HL-60 (cell line): ENCODE measurements at regions not wholly inside any gene's neighbourhood (a gene's known extent, or its start where the extent isn't known, plus 50 kb on each side); places are given as distances from the start of the nearest gene placed in this dataset.

Experiments
- DNase-seq, 2 experiments: peaks; one replicate each; pipeline ENCODE4 v3.0.0-alpha.2; 2010 to 2020; ENCODE audit warnings: low read depth in 1 of 2, low spot score in 1 of 2
- H3K27ac ChIP-seq: fragments of 250-450 bp; sonication (Bioruptor Pico); replicated peaks from 2 replicates; pipeline ENCODE4 v1.5.1; 2020; ENCODE audit warnings: mild to moderate bottlenecking, moderate library complexity
- H3K27me3 ChIP-seq: fragments of 250-450 bp; sonication (Bioruptor Pico); 2 replicates; pipeline ENCODE4 v1.5.1; 2021; ENCODE audit warnings: mild to moderate bottlenecking, moderate library complexity; ENCODE audit not compliant: insufficient read depth, poor library complexity, severe bottlenecking
- H3K4me3 ChIP-seq: replicated peaks from 2 replicates; pipeline ENCODE4 v1.5.1; 2011; ENCODE audit warnings: mild to moderate bottlenecking, control low read depth, low read length; ENCODE audit not compliant: insufficient read depth
- CTCF ChIP-seq: IDR thresholded peaks from one replicate; pipeline ENCODE4 v1.5.1; 2011; ENCODE audit warnings: low read length, control low read depth, inconsistent platforms; ENCODE audit not compliant: insufficient read depth
- GABPA ChIP-seq: IDR thresholded peaks from 2 replicates; pipeline ENCODE4 v1.6.1; 2012; ENCODE audit warnings: low read depth
- POLR2AphosphoS5 ChIP-seq: IDR thresholded peaks from 2 replicates; pipeline ENCODE4 v1.6.1; 2012; ENCODE audit warnings: low read depth
- REST ChIP-seq: IDR thresholded peaks from 2 replicates; pipeline ENCODE4 v1.6.1; 2012; ENCODE audit warnings: low read depth; ENCODE audit not compliant: insufficient replicate concordance
- SPI1 ChIP-seq: IDR thresholded peaks from 2 replicates; pipeline ENCODE4 v1.6.1; 2012; ENCODE audit warnings: low read depth, mild to moderate bottlenecking, borderline replicate concordance

GRCh38 chr7:68213838-68214237 lies 1217.2 kb downstream of the TYW1 start:
- Histone ChIP-seq H3K4me3 (no peak overlapping the region), H3K27me3 (no peaks in the 10 kb centered on the region), H3K27ac (no peak overlapping the region)
- no peak for DNase-seq
- no peak for TF ChIP-seq SPI1
- TF ChIP-seq GABPA, result no peak
- no peak for TF ChIP-seq REST
- no peak for TF ChIP-seq CTCF
- TF ChIP-seq POLR2AphosphoS5, result no peak

GRCh38 chr7:68216051-68216450 lies 1219.4 kb downstream of the TYW1 start:
- Histone ChIP-seq H3K4me3 (no peak overlapping the region), H3K27me3 (no peaks in the 10 kb centered on the region), H3K27ac (no peak overlapping the region)
- no peak for DNase-seq
- no peak for TF ChIP-seq REST
- TF ChIP-seq SPI1, result no peak
- no peak for TF ChIP-seq GABPA
- no peak for TF ChIP-seq CTCF
- TF ChIP-seq POLR2AphosphoS5, result no peak

GRCh38 chr7:68217426-68217825 lies 1220.8 kb downstream of the TYW1 start:
- no peaks in the 10 kb centered on the region for H3K27me3 ChIP-seq
- no peak for DNase-seq
- H3K4me3 ChIP-seq, result no peak overlapping the region
- H3K27ac ChIP-seq, result no peak overlapping the region
- no peak for TF ChIP-seq CTCF
- TF ChIP-seq POLR2AphosphoS5, result no peak
- TF ChIP-seq REST, result no peak
- TF ChIP-seq GABPA, result no peak
- no peak for TF ChIP-seq SPI1
